ENCODE measurements at regions not wholly inside any gene's neighbourhood (a gene's known extent, or its start where the extent isn't known, plus 50 kb on each side); places are given as distances from the start of the nearest gene placed in this dataset.
"Not testable (repeated sequence)": the region's sequence is repeated elsewhere in the genome, so short reads cannot be mapped to it uniquely, and the experiment has no call there.

DNA sequence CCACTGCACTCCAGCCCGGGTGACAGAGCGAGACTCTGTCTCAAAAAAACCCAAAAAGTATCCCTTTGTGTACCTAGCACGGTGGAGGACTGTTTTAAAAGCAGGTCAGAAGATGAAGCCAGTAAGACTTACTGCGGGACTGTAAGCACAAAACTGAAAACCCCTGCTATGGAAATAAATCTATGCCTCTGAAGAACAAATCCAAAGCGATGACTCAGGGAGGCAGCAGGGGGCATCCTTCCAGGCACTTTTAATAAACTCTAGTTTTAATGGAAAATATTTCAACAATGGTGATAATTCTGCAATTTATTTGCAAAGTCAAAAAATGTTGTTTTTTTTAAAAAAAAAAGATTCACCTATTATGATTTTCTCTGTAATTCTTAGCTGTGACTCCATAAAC, 326.8 kb downstream of the BCL2L11 start:
- TF ChIP-seq, protein P1, sequence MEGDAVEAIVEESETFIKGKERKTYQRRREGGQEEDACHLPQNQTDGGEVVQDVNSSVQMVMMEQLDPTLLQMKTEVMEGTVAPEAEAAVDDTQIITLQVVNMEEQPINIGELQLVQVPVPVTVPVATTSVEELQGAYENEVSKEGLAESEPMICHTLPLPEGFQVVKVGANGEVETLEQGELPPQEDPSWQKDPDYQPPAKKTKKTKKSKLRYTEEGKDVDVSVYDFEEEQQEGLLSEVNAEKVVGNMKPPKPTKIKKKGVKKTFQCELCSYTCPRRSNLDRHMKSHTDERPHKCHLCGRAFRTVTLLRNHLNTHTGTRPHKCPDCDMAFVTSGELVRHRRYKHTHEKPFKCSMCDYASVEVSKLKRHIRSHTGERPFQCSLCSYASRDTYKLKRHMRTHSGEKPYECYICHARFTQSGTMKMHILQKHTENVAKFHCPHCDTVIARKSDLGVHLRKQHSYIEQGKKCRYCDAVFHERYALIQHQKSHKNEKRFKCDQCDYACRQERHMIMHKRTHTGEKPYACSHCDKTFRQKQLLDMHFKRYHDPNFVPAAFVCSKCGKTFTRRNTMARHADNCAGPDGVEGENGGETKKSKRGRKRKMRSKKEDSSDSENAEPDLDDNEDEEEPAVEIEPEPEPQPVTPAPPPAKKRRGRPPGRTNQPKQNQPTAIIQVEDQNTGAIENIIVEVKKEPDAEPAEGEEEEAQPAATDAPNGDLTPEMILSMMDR (IDR thresholded peaks at IDR 0.05) = not testable (repeated sequence)
- not testable (repeated sequence) for TF ChIP-seq EZH2 (IDR thresholded peaks at IDR 0.05; ENCODE audit: borderline replicate concordance, insufficient read depth, low read depth, low read length, poor library complexity, severe bottlenecking)
